ENCODE measurements at regions not wholly inside any gene's neighbourhood (a gene's known extent, or its start where the extent isn't known, plus 50 kb on each side); places are given as distances from the start of the nearest gene placed in this dataset.

GRCh38 chr2:195119231-195119630, 537.8 kb upstream of the SLC39A10 start:
- Histone ChIP-seq H3K9ac (ENCODE audit: low read length) (no peak overlapping the region), H3K9me3 (ENCODE audit: insufficient read depth, low read depth, low read length) (no peaks in the 10 kb centered on the region), H2AFZ (ENCODE audit: low read depth, low read length) (no peak overlapping the region), H3K36me3 (ENCODE audit: insufficient read depth, low read length) (no peaks in the 10 kb centered on the region), H3K4me3 (ENCODE audit: insufficient read depth, low read depth, low read length) (no peak overlapping the region), H3K79me2 (ENCODE audit: insufficient read depth, low read length) (no peaks in the 10 kb centered on the region), H3K27me3 (ENCODE audit: insufficient read depth, low read length) (no peaks in the 10 kb centered on the region), H4K20me1 (ENCODE audit: insufficient read depth, low read length) (no peaks in the 10 kb centered on the region), H3K4me2 (ENCODE audit: low read length) (no peak overlapping the region), H3K4me1 (ENCODE audit: insufficient read depth, low read length) (no peaks in the 10 kb centered on the region), H3K27ac (ENCODE audit: low read depth, low read length) (no peak overlapping the region)
- Mint-ChIP-seq H3K36me3 (ENCODE audit: low read depth, unreplicated experiment) (no peaks in the 10 kb centered on the region), H3K27me3 (ENCODE audit: low read depth, unreplicated experiment) (no peaks in the 10 kb centered on the region), H3K4me3 (ENCODE audit: unreplicated experiment) (no peak overlapping the region), H3K4me1 (ENCODE audit: low read depth, unreplicated experiment) (no peaks in the 10 kb centered on the region), H3K9me3 (ENCODE audit: unreplicated experiment) (peaks cover 4% of the 10 kb centered on the region), H3K27ac (ENCODE audit: unreplicated experiment) (no peak overlapping the region)
- TF ChIP-seq EZH2 (IDR thresholded peaks at IDR 0.05; ENCODE audit: insufficient read depth, low read length) (no peak), CTCF (IDR thresholded peaks at IDR 0.05; ENCODE audit: insufficient read depth, low read depth, low read length) (no peak)
- FAIRE-seq: no peak
- DNase-seq (ENCODE audit: low read depth): no peak

GRCh38 chr2:195118276-195118675, 538.8 kb upstream of the SLC39A10 start:
- H3K4me1 Mint-ChIP-seq (ENCODE audit: low read depth, unreplicated experiment): no peaks in the 10 kb centered on the region
- no peak for FAIRE-seq

More at GRCh38 chr2:195118276-195118675, 538.8 kb upstream of the SLC39A10 start:
- H3K27ac ChIP-seq (ENCODE audit: low read depth, low read length): no peak overlapping the region
- no peak overlapping the region for H2AFZ ChIP-seq (ENCODE audit: low read depth, low read length)
- DNase-seq (ENCODE audit: low read depth): no peak
- Mint-ChIP-seq H3K27me3 (ENCODE audit: low read depth, unreplicated experiment) (no peaks in the 10 kb centered on the region), H3K9me3 (ENCODE audit: unreplicated experiment) (peaks cover 4% of the 10 kb centered on the region), H3K4me3 (ENCODE audit: unreplicated experiment) (no peak overlapping the region), H3K36me3 (ENCODE audit: low read depth, unreplicated experiment) (no peaks in the 10 kb centered on the region), H3K27ac (ENCODE audit: unreplicated experiment) (no peak overlapping the region)
- H3K4me2 ChIP-seq (ENCODE audit: low read length): no peak overlapping the region
- no peaks in the 10 kb centered on the region for H4K20me1 ChIP-seq (ENCODE audit: insufficient read depth, low read length)
- no peaks in the 10 kb centered on the region for H3K36me3 ChIP-seq (ENCODE audit: insufficient read depth, low read length)
- no peaks in the 10 kb centered on the region for H3K9me3 ChIP-seq (ENCODE audit: insufficient read depth, low read depth, low read length)
- TF ChIP-seq CTCF (IDR thresholded peaks at IDR 0.05; ENCODE audit: insufficient read depth, low read depth, low read length) (no peak), EZH2 (IDR thresholded peaks at IDR 0.05; ENCODE audit: insufficient read depth, low read length) (no peak)
- H3K79me2 ChIP-seq (ENCODE audit: insufficient read depth, low read length): no peaks in the 10 kb centered on the region
- no peaks in the 10 kb centered on the region for H3K27me3 ChIP-seq (ENCODE audit: insufficient read depth, low read length)
- H3K4me3 ChIP-seq (ENCODE audit: insufficient read depth, low read depth, low read length): no peak overlapping the region
- no peak overlapping the region for H3K9ac ChIP-seq (ENCODE audit: low read length)
- H3K4me1 ChIP-seq (ENCODE audit: insufficient read depth, low read length): no peaks in the 10 kb centered on the region
